ENCODE measurements at regions not wholly inside any gene's neighbourhood (a gene's known extent, or its start where the extent isn't known, plus 50 kb on each side); places are given as distances from the start of the nearest gene placed in this dataset.

DNA sequence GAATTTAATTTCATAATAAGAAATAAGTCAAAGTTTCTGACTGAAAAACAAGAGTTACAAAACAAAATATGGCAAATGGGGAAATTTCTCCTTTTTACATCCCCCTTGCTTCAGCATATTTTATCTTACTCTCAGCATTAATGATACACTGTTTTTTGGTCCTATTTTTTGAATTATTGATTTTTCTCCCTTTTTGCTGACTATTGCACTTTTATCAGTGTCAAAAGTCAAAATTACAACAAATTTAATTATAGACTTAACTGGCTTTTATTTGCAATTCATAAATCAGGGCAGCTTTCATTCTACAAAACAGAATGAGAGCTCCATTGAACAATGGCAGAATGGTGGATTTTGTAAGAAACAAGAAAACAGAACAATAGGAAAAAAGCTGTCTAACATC lies 901.9 kb downstream of the FAT4 start:
- TF ChIP-seq YY1 (IDR thresholded peaks at IDR 0.05; ENCODE audit: insufficient read depth, insufficient read length) (no peak), ZNF274 (IDR thresholded peaks at IDR 0.05; ENCODE audit: low read depth, low read length) (no peak)
